MCF 10A (cell line): ENCODE measurements at regions not wholly inside any gene's neighbourhood (a gene's known extent, or its start where the extent isn't known, plus 50 kb on each side); places are given as distances from the start of the nearest gene placed in this dataset.

Source experiments
- BruUV-seq: library from RNA; stranded (reverse); fragments of 400-500 nt; replicated peaks from 2 replicates; lab custom pipeline; 2021; lab: Mats Ljungman, UMichigan
- CTCF ChIA-PET: fragments of 300-600 bp; sonication (Branson Sonifier 250); formaldehyde crosslinking; extraction: SDS; loops from one replicate; lab custom pipeline; 2021; ENCODE audit warnings: antibody characterized with exemption, inconsistent platforms; lab: Yijun Ruan, JAX
- POLR2A ChIA-PET: fragments of 300-600, 350-650 bp; sonication (Branson Sonifier 250); formaldehyde crosslinking; extraction: SDS; loops from one replicate; lab custom pipeline; 2020; ENCODE audit warnings: antibody characterized with exemption, inconsistent platforms; lab: Yijun Ruan, JAX
- DNase-seq: peaks from one replicate; pipeline ENCODE4 v3.0.0-alpha.2; 2018; ENCODE audit not compliant: unreplicated experiment
- H3K27ac Mint-ChIP-seq: one replicate; pipeline ENCODE4 v1.8.0; 2022; ENCODE audit warnings: mild to moderate bottlenecking, low read depth, mixed read lengths; ENCODE audit not compliant: unreplicated experiment
- H3K27me3 Mint-ChIP-seq: one replicate; pipeline ENCODE4 v1.8.0; 2022; ENCODE audit warnings: mixed read lengths; ENCODE audit not compliant: insufficient read depth, unreplicated experiment
- H3K36me3 Mint-ChIP-seq: one replicate; pipeline ENCODE4 v1.8.0; 2022; ENCODE audit warnings: mild to moderate bottlenecking, moderate library complexity, mixed read lengths; ENCODE audit not compliant: insufficient read depth, unreplicated experiment
- H3K4me1 Mint-ChIP-seq: one replicate; pipeline ENCODE4 v1.8.0; 2022; ENCODE audit warnings: mixed read lengths; ENCODE audit not compliant: insufficient read depth, unreplicated experiment
- H3K4me3 Mint-ChIP-seq: one replicate; pipeline ENCODE4 v1.8.0; 2022; ENCODE audit warnings: mild to moderate bottlenecking, moderate library complexity, mixed read lengths; ENCODE audit not compliant: unreplicated experiment
- H3K9me3 Mint-ChIP-seq: one replicate; pipeline ENCODE4 v1.8.0; 2022; ENCODE audit warnings: mixed read lengths; ENCODE audit not compliant: unreplicated experiment
- intact Hi-C: fragments of 100-400 bp; cut with micrococcal nuclease; formaldehyde crosslinking; loops from 2 replicates; pipeline ENCODE4 v1.14.1; 2022
- TF ChIP-seq, protein P1 (sequence below): fragments of 200-600 bp; IDR thresholded peaks from one replicate; pipeline ENCODE4 v1.8.0; 2022; ENCODE audit warnings: antibody characterized with exemption, mild to moderate bottlenecking; ENCODE audit not compliant: unreplicated experiment

- peaks cover 18% of the 10 kb centered on the region for H3K27me3 Mint-ChIP-seq
- POLR2A ChIA-PET = interaction anchor here (0.7 to 1.1 kb wide), 2 partner anchors 66 to 237 kb away, joined by 3 to 4 read pairs; no protein-coding TSS in a partner anchor
- no peak overlapping the region for H3K4me3 Mint-ChIP-seq
These were observed 86.8 kb upstream of the OSMR start for GRCh38 chr5:38758774-38759600.

GRCh38 chr5:38764937-38765391, 80.8 kb upstream of the OSMR start:
- POLR2A ChIA-PET = no interaction called here
- Mint-ChIP-seq H3K27me3 (peaks cover 24% of the 10 kb centered on the region), H3K36me3 (peaks cover 6% of the 10 kb centered on the region), H3K9me3 (peaks cover 17% of the 10 kb centered on the region), H3K4me1 (no peaks in the 10 kb centered on the region), H3K4me3 (no peak overlapping the region), H3K27ac (no peak overlapping the region)
- BruUV-seq = no TSS peak
- CTCF ChIA-PET = interaction anchor here (0.5 to 0.8 kb wide), 2 partner anchors 15 to 51 kb away, joined by 3 read pairs; no protein-coding TSS in a partner anchor
- TF ChIP-seq, protein P1, sequence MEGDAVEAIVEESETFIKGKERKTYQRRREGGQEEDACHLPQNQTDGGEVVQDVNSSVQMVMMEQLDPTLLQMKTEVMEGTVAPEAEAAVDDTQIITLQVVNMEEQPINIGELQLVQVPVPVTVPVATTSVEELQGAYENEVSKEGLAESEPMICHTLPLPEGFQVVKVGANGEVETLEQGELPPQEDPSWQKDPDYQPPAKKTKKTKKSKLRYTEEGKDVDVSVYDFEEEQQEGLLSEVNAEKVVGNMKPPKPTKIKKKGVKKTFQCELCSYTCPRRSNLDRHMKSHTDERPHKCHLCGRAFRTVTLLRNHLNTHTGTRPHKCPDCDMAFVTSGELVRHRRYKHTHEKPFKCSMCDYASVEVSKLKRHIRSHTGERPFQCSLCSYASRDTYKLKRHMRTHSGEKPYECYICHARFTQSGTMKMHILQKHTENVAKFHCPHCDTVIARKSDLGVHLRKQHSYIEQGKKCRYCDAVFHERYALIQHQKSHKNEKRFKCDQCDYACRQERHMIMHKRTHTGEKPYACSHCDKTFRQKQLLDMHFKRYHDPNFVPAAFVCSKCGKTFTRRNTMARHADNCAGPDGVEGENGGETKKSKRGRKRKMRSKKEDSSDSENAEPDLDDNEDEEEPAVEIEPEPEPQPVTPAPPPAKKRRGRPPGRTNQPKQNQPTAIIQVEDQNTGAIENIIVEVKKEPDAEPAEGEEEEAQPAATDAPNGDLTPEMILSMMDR = no peak
- intact Hi-C loops = no loop called here
- DNase-seq = no peak

More at GRCh38 chr5:38758774-38759600, 86.8 kb upstream of the OSMR start:
- no peaks in the 10 kb centered on the region for H3K36me3 Mint-ChIP-seq
- intact Hi-C loops = no loop called here
- CTCF ChIA-PET = interaction anchor here (0.7 to 0.8 kb wide), 3 partner anchors 111 to 660 kb away, joined by 3 read pairs; no protein-coding TSS in a partner anchor
- H3K27ac Mint-ChIP-seq = no peak overlapping the region
- no peak for DNase-seq
- BruUV-seq = no TSS peak
- TF ChIP-seq, protein P1 = no peak
- peaks cover 7% of the 10 kb centered on the region for H3K4me1 Mint-ChIP-seq
- no peaks in the 10 kb centered on the region for H3K9me3 Mint-ChIP-seq

DNA sequence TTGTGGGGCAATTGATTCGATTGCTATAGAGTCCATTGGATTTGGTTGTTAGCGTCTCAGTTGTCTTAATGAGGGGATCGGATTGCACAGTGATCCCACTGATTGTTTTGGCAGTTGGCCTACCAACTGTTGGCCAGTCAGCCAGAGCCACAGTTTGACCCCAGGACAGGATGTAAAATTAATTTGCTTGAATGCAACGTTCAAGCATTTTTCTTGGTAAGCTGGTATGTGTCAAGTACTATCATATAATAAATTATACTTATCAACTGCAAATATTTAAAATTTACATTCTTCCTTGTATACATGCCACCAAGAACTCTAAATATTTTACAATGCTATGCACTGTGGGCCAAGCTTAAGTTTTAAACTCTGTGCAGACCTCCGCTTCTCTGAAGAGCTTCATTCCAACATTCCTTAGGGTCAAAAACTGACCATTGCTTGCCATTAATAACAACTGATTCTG, 80.4 kb upstream of the OSMR start:
- POLR2A ChIA-PET = no interaction called here
- peaks cover 6% of the 10 kb centered on the region for H3K36me3 Mint-ChIP-seq
- no TSS peak for BruUV-seq

DNA sequence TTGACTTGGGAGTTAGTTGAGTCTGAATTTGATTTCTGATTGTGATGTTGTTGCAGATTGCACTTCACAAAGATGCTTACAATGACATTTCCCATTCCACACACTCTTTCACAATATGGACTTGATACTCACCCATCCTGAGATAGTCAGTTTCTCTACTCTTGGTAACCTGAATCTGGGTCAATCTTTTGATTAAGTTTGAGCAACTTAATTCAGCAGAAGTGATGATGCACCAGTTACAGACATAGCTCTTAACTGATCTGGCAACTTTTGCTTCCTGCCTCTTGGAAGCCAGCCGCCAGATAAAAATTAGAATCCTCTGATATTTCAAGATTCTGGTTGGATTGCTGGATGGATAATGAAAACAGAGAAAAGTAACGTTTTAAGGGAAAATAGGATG, 79.7 kb upstream of the OSMR start:
- H3K9me3 Mint-ChIP-seq = peaks cover 17% of the 10 kb centered on the region

More for the DNA sequence above, 80.4 kb upstream of the OSMR start:
- no peak overlapping the region for H3K4me3 Mint-ChIP-seq
- DNase-seq = no peak
- TF ChIP-seq, protein P1 = no peak
- no peak overlapping the region for H3K27ac Mint-ChIP-seq
- H3K4me1 Mint-ChIP-seq = no peaks in the 10 kb centered on the region
- peaks cover 17% of the 10 kb centered on the region for H3K9me3 Mint-ChIP-seq
- intact Hi-C loops = no loop called here
- H3K27me3 Mint-ChIP-seq = peaks cover 20% of the 10 kb centered on the region
- CTCF ChIA-PET = interaction anchor here (0.5 to 1.6 kb wide), 3 partner anchors 15 to 51 kb away, joined by 3 to 4 read pairs (median 3); no protein-coding TSS in a partner anchor

More for the DNA sequence above, 79.7 kb upstream of the OSMR start:
- Mint-ChIP-seq H3K36me3 (peaks cover 6% of the 10 kb centered on the region), H3K4me3 (no peak overlapping the region), H3K27ac (no peak overlapping the region), H3K27me3 (peaks cover 13% of the 10 kb centered on the region), H3K4me1 (no peaks in the 10 kb centered on the region)
- TF ChIP-seq, protein P1 = no peak
- DNase-seq = no peak
- no TSS peak for BruUV-seq
- POLR2A ChIA-PET = no interaction called here
- intact Hi-C loops = no loop called here
- CTCF ChIA-PET = interaction anchor here (1.1 to 1.6 kb wide), 2 partner anchors 43 to 81 kb away, joined by 3 to 4 read pairs; no protein-coding TSS in a partner anchor
